CD4-positive, CD25-positive, alpha-beta regulatory T cell (primary cell): ENCODE measurements at regions not wholly inside any gene's neighbourhood (a gene's known extent, or its start where the extent isn't known, plus 50 kb on each side); places are given as distances from the start of the nearest gene placed in this dataset.

ENCODE experiments used
- ATAC-seq, 2 donors: fragments of 150-1000 bp; cut with Tn5 transposase; one replicate each; pipeline ENCODE4 v1.10.0; 2021; ENCODE audit warnings: low read depth in 2 of 2, moderate number of reproducible peaks in 2 of 2, moderate library complexity in 1 of 2
- DNase-seq, 3 donors: peaks; one replicate each; pipeline versions ENCODE4 v3.0.0 to v3.0.0-alpha.2; 2012 to 2022; ENCODE audit warnings: mixed read lengths in 1 of 3
- H3K27ac ChIP-seq: one replicate; pipeline ENCODE4 v1.7.0; 2013; ENCODE audit warnings: mild to moderate bottlenecking, low read length; ENCODE audit not compliant: insufficient read depth, poor library complexity, severe bottlenecking
- H3K27me3 ChIP-seq: one replicate; pipeline ENCODE4 v1.7.0; 2013; ENCODE audit warnings: low read length; ENCODE audit not compliant: control insufficient read depth, insufficient read depth
- H3K36me3 ChIP-seq: one replicate; pipeline ENCODE4 v1.7.0; 2013; ENCODE audit warnings: mild to moderate bottlenecking, low read length, moderate library complexity; ENCODE audit not compliant: control insufficient read depth, insufficient read depth
- H3K4me1 ChIP-seq: 2 replicates; pipeline ENCODE4 v1.7.0; 2013; ENCODE audit warnings: mild to moderate bottlenecking, low read length; ENCODE audit not compliant: insufficient read depth, control insufficient read depth, poor library complexity, severe bottlenecking
- H3K4me3 ChIP-seq: one replicate; pipeline ENCODE4 v1.7.0; 2013; ENCODE audit warnings: low read depth, mild to moderate bottlenecking, low read length, moderate library complexity
- H3K9me3 ChIP-seq, 2 experiments: 1 replicate in 1 of 2; 2 replicates in 1 of 2; pipeline ENCODE4 v1.7.0; 2013; ENCODE audit warnings: low read length in 2 of 2, mild to moderate bottlenecking in 1 of 2, moderate library complexity in 1 of 2; ENCODE audit not compliant: control insufficient read depth in 2 of 2
- H3K27ac Mint-ChIP-seq, 3 donors: one replicate each; pipeline ENCODE4 v1.8.0; 2020 to 2022; ENCODE audit warnings: mild to moderate bottlenecking in 3 of 3, mixed read lengths in 3 of 3, moderate library complexity in 2 of 3
- H3K27me3 Mint-ChIP-seq: one replicate; pipeline ENCODE4 v1.8.0; 2022; ENCODE audit warnings: mild to moderate bottlenecking, mixed read lengths
- H3K36me3 Mint-ChIP-seq: one replicate; pipeline ENCODE4 v1.8.0; 2020; ENCODE audit warnings: mixed read lengths
- H3K4me1 Mint-ChIP-seq, 4 donors: one replicate each; pipeline ENCODE4 v1.8.0; 2020 to 2022; ENCODE audit warnings: mixed read lengths in 4 of 4, mild to moderate bottlenecking in 1 of 4
- H3K4me3 Mint-ChIP-seq, 4 donors: one replicate each; pipeline ENCODE4 v1.8.0; 2020 to 2022; ENCODE audit warnings: mild to moderate bottlenecking in 4 of 4, mixed read lengths in 4 of 4, moderate library complexity in 3 of 4
- H3K9me3 Mint-ChIP-seq, 7 donors: one replicate each; pipeline ENCODE4 v1.8.0; 2020 to 2022; ENCODE audit warnings: mixed read lengths in 7 of 7, mild to moderate bottlenecking in 3 of 7, moderate library complexity in 2 of 7

DNA sequence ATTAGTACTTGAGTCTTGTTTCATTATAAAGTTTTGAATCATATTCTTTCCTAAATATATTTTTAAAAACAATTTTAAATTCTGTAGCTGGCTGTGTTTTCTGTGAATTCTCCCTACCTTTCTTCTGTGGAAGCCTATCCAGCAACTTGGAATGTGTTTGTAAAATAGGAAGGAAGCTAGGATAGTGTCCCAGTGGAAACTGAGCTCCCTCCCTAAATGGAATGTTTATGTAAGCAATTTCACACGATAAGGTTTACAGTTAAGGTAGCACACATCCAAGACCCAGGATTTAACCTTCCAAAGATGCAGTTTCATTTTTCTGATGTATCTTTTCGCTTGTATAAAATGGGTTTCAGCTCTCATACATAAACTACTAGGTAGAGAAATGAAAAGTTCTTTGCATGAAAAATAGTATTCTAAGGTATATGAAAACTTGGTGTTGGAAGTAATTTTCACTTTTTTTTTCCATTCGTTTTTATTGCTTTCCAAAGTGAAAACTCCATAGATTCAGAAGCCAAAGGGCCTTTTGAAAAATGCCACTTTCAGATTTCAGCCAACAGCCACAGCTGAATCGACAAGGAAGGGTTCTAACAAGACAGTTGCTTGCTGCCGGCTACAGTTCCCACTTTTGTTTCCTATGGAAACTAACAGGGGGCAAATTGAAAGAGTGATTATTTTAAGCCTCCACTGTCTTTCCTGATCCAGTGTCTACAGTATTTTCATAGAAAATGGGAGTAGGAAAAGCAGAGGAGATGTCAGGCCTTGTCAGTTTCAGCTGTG, 405.1 kb upstream of the POU3F3 start:
- ATAC-seq (no peak), DNase-seq (no peak)
- Histone ChIP-seq H3K27ac (no peak overlapping the region), H3K9me3 (no peaks in the 10 kb centered on the region), H3K4me3 (no peak overlapping the region), H3K27me3 (no peaks in the 10 kb centered on the region), H3K4me1 (no peaks in the 10 kb centered on the region), H3K36me3 (no peaks in the 10 kb centered on the region)
- peak overlapping the region in 1 of 3 donors; percentile 29 for H3K27ac Mint-ChIP-seq
- H3K36me3 Mint-ChIP-seq, result no peaks in the 10 kb centered on the region
- H3K4me1 Mint-ChIP-seq, result peaks cover 0 to 15% (median 7%) of the 10 kb centered on the region in 4 donors
- peaks cover 0 to 6% (median 0%) of the 10 kb centered on the region in 7 donors for H3K9me3 Mint-ChIP-seq
- peak overlapping the region in 3 of 4 donors; percentile 22 to 61 (median 43) for H3K4me3 Mint-ChIP-seq
- no peaks in the 10 kb centered on the region for H3K27me3 Mint-ChIP-seq

DNA sequence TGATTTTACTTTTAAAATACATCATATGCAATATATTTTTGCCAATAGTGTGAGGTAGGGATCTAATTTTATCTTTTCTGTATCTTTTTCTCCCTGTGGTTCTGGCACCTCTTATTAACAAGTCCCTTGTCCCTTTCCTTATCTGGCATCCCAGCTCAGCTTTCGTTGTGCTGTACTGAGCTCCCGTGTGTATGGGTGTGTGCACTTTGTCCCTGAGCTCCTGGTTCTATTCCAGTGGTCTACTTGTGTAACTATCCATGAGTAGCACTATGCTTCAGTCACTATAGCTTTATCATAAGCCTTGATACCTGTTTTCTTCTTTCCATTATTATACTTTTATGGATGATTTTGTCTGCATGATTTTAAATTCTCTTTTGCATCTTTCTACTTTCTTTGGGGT, 401.4 kb upstream of the POU3F3 start:
- H3K4me3 Mint-ChIP-seq, result no peak overlapping the region
- no peaks in the 10 kb centered on the region for H3K36me3 Mint-ChIP-seq
- no peak overlapping the region for H3K27ac ChIP-seq
- no peaks in the 10 kb centered on the region for H3K4me1 ChIP-seq
- H3K4me3 ChIP-seq, result no peak overlapping the region
- no peaks in the 10 kb centered on the region for H3K27me3 Mint-ChIP-seq
- peaks cover 0 to 11% (median 6%) of the 10 kb centered on the region in 4 donors for H3K4me1 Mint-ChIP-seq
- no peak for ATAC-seq
- H3K27me3 ChIP-seq, result no peaks in the 10 kb centered on the region
- no peak for DNase-seq
- H3K36me3 ChIP-seq, result no peaks in the 10 kb centered on the region
- H3K9me3 ChIP-seq, result no peaks in the 10 kb centered on the region
- H3K9me3 Mint-ChIP-seq, result peaks cover 0 to 15% (median 0%) of the 10 kb centered on the region in 7 donors
- H3K27ac Mint-ChIP-seq, result no peak overlapping the region

DNA sequence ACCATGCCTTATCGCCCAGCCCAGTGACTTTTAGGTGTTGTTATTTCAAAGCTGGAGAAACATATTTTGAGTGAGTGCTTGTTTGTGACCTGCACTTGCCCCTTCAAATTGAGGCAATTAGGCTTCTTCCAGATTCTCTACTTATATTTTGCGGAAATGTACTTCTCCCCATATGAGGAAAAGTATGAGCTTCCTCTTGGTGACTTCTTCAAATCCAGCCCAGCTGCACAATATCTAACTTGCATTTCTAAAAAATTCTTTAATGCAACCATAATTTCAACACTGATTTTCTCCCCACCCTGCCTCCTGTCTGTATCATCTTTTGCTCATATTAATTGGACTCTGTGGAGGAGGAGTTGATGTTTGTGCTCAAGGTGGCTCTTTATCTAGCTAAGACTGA, 391.2 kb upstream of the POU3F3 start:
- Mint-ChIP-seq H3K27ac (no peak overlapping the region), H3K4me3 (no peak overlapping the region), H3K4me1 (no peaks in the 10 kb centered on the region), H3K27me3 (peaks cover 4% of the 10 kb centered on the region), H3K9me3 (peaks cover 0 to 3% (median 0%) of the 10 kb centered on the region in 7 donors), H3K36me3 (no peaks in the 10 kb centered on the region)
- no peaks in the 10 kb centered on the region for H3K36me3 ChIP-seq
- no peaks in the 10 kb centered on the region for H3K27me3 ChIP-seq
- peaks cover 0 to 2% of the 10 kb centered on the region in 2 experiments for H3K9me3 ChIP-seq
- H3K27ac ChIP-seq, result no peak overlapping the region
- DNase-seq (no peak), ATAC-seq (no peak)
- H3K4me1 ChIP-seq, result no peaks in the 10 kb centered on the region
- H3K4me3 ChIP-seq, result no peak overlapping the region

DNA sequence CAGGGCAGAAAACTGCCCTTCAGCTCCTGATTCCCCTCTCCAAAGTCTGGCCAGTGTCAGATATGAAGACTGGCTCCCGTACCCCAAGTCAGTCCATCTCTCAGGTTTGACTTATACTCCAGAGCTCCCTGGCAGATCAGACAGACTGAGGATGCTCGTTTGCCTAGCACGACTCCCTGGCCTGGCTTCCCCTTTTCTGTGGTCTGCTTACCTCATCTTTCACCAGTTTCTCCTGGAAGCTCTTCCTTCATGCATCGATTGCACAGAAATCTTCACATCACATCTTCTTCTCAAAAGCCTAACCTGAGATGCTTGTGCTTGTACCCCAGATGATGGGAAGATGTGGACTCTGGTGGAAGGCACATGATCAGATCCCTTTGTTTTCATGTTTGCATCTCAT, 387.9 kb upstream of the POU3F3 start:
- H3K27me3 Mint-ChIP-seq, result peaks cover 4% of the 10 kb centered on the region
- H3K4me1 Mint-ChIP-seq, result no peaks in the 10 kb centered on the region
- H3K9me3 Mint-ChIP-seq, result peaks cover 0 to 3% (median 0%) of the 10 kb centered on the region in 7 donors
- no peaks in the 10 kb centered on the region for H3K36me3 Mint-ChIP-seq
- ATAC-seq (no peak), DNase-seq (no peak)
- no peak overlapping the region for H3K27ac ChIP-seq
- no peak overlapping the region for H3K4me3 Mint-ChIP-seq
- no peak overlapping the region for H3K27ac Mint-ChIP-seq
- no peaks in the 10 kb centered on the region for H3K9me3 ChIP-seq
- H3K27me3 ChIP-seq, result no peaks in the 10 kb centered on the region
- no peaks in the 10 kb centered on the region for H3K36me3 ChIP-seq
- H3K4me1 ChIP-seq, result no peaks in the 10 kb centered on the region
- no peak overlapping the region for H3K4me3 ChIP-seq

DNA sequence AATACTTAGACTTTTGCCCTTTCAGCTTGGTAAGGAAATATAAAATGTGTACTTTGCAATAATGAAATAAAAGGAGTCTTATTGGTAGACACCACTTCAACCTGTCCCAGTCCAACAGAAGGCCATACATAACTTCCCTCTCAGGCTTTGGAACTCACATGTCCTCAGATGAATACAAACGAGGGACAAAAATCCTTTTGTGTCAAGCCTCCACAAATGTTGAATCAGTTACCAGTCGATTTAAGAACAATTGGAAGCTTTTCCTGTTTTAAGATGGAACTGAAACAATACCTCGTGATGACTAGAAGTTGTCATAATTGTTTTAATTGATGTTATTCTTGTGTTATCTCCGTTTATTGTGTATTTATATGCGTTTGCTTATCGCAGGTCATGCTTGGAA, 385.1 kb upstream of the POU3F3 start:
- H3K9me3 ChIP-seq, result no peaks in the 10 kb centered on the region
- DNase-seq (no peak), ATAC-seq (no peak)
- H3K4me1 ChIP-seq, result no peaks in the 10 kb centered on the region
- H3K27me3 Mint-ChIP-seq, result peaks cover 4% of the 10 kb centered on the region
- H3K36me3 ChIP-seq, result no peaks in the 10 kb centered on the region
- H3K27me3 ChIP-seq, result no peaks in the 10 kb centered on the region
- peaks cover 0 to 3% (median 0%) of the 10 kb centered on the region in 7 donors for H3K9me3 Mint-ChIP-seq
- no peaks in the 10 kb centered on the region for H3K4me1 Mint-ChIP-seq
- H3K4me3 ChIP-seq, result no peak overlapping the region
- H3K4me3 Mint-ChIP-seq, result no peak overlapping the region
- H3K27ac Mint-ChIP-seq, result no peak overlapping the region
- H3K36me3 Mint-ChIP-seq, result no peaks in the 10 kb centered on the region
- no peak overlapping the region for H3K27ac ChIP-seq

DNA sequence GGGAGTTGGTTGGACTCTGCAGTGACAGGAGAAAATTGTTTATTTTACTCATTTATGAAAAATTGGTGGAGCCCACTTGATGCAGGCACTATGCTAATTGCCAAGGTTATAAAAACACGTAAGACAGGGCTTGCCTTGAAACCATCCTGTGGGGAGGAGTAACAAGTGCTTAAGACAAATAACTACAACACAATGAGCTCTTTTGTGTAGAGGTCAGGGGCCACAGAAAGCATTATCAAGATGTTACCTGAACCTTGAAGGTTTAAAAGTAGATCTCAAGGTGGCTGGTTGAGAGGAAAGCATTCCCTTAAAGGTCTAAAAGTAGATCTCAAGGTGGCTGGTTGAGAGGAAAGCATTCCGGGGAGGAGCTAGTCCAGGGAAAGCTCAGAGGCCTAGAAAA, 381.8 kb upstream of the POU3F3 start:
- no peak for DNase-seq
- H3K4me1 Mint-ChIP-seq, result no peaks in the 10 kb centered on the region
- Histone ChIP-seq H3K9me3 (no peaks in the 10 kb centered on the region), H3K4me3 (no peak overlapping the region), H3K27me3 (no peaks in the 10 kb centered on the region), H3K27ac (no peak overlapping the region), H3K4me1 (no peaks in the 10 kb centered on the region), H3K36me3 (no peaks in the 10 kb centered on the region)
- no peaks in the 10 kb centered on the region for H3K36me3 Mint-ChIP-seq
- no peak overlapping the region for H3K27ac Mint-ChIP-seq
- no peak for ATAC-seq
- peaks cover 8% of the 10 kb centered on the region for H3K27me3 Mint-ChIP-seq
- H3K9me3 Mint-ChIP-seq, result peaks cover 0 to 3% (median 0%) of the 10 kb centered on the region in 7 donors
- H3K4me3 Mint-ChIP-seq, result no peak overlapping the region

DNA sequence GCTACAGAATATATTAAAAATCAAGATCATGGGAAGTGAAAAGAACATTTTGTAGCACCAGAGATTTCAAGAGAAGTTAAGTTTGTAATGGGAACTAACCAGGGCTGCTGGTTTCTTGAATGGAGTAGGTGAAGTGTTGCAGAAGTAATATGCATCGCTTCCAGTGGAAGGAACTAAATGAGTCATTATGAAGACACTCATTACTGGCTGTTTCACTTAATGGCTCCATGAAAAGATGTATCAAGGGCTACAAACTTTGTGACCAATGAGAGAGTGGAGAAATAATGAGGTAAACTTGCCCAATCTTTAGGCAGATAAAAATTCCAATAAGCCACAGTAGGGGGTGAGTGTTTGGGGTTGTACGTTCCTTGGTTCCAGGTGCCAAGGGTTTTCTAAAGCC, 380.4 kb upstream of the POU3F3 start:
- Histone ChIP-seq H3K4me1 (no peaks in the 10 kb centered on the region), H3K36me3 (no peaks in the 10 kb centered on the region), H3K4me3 (no peak overlapping the region), H3K9me3 (no peaks in the 10 kb centered on the region), H3K27ac (no peak overlapping the region), H3K27me3 (no peaks in the 10 kb centered on the region)
- no peak for DNase-seq
- peaks cover 8% of the 10 kb centered on the region for H3K27me3 Mint-ChIP-seq
- no peak overlapping the region for H3K27ac Mint-ChIP-seq
- no peaks in the 10 kb centered on the region for H3K36me3 Mint-ChIP-seq
- H3K9me3 Mint-ChIP-seq, result peaks cover 0 to 3% (median 0%) of the 10 kb centered on the region in 7 donors
- ATAC-seq, result no peak
- H3K4me1 Mint-ChIP-seq, result no peaks in the 10 kb centered on the region
- H3K4me3 Mint-ChIP-seq, result no peak overlapping the region

DNA sequence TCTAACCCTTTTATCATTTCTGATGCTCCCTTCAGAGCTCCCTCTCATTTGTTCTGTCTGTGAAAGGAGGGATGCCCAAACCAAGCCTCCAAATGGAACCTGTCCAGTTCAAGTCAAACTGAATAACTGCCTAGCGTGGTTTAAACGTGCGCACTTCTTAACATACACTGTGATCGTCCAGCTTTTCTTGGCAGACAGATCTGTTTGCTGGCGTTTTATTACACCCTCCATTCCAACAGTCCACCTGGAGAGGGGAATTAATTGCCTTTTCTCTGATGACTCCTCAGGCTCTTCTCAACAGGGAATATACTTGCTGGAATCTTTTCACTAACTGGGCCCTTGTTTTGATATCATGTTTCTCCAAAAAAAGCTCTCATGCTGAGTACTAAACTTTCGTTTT, 379.2 kb upstream of the POU3F3 start:
- Histone ChIP-seq H3K9me3 (no peaks in the 10 kb centered on the region), H3K4me1 (no peaks in the 10 kb centered on the region), H3K27me3 (no peaks in the 10 kb centered on the region), H3K27ac (no peak overlapping the region), H3K36me3 (no peaks in the 10 kb centered on the region), H3K4me3 (no peak overlapping the region)
- Mint-ChIP-seq H3K36me3 (no peaks in the 10 kb centered on the region), H3K4me3 (no peak overlapping the region), H3K4me1 (no peaks in the 10 kb centered on the region), H3K27ac (no peak overlapping the region), H3K27me3 (peaks cover 8% of the 10 kb centered on the region), H3K9me3 (peaks cover 0 to 3% (median 0%) of the 10 kb centered on the region in 7 donors)
- DNase-seq (no peak), ATAC-seq (no peak)
